ENCODE measurements at regions not wholly inside any gene's neighbourhood (a gene's known extent, or its start where the extent isn't known, plus 50 kb on each side); places are given as distances from the start of the nearest gene placed in this dataset.

DNA sequence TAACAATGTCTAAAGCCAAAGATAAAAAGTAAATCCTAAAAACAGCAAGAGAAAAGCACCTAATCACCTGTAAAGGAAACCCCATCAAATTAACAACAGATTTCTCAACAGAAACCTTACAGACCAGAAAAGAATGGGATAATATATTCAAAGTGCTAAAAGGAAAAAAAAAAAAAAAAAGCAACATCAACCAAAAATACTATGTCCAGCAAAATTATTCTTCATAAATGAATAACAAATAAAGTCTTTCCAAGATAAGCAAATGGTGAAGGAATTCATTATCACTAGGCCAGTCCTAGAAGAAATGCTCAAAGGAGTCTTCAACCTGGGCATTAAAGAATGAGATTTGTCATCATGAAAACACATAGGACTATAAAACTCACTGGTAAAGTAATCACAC lies 192.0 kb upstream of the UBASH3B start:
- Mint-ChIP-seq H3K4me1 (ENCODE audit: low read depth) (no peaks in the 10 kb centered on the region), H3K27ac (ENCODE audit: unreplicated experiment) (no peak overlapping the region), H3K4me3 (ENCODE audit: unreplicated experiment) (no peak overlapping the region), H3K9me3 (ENCODE audit: low read depth) (peaks cover 30% of the 10 kb centered on the region), H3K36me3 (ENCODE audit: low read depth) (peaks cover 5% of the 10 kb centered on the region), H3K27me3 (ENCODE audit: low read depth) (no peaks in the 10 kb centered on the region)
- TF ChIP-seq, protein P1, sequence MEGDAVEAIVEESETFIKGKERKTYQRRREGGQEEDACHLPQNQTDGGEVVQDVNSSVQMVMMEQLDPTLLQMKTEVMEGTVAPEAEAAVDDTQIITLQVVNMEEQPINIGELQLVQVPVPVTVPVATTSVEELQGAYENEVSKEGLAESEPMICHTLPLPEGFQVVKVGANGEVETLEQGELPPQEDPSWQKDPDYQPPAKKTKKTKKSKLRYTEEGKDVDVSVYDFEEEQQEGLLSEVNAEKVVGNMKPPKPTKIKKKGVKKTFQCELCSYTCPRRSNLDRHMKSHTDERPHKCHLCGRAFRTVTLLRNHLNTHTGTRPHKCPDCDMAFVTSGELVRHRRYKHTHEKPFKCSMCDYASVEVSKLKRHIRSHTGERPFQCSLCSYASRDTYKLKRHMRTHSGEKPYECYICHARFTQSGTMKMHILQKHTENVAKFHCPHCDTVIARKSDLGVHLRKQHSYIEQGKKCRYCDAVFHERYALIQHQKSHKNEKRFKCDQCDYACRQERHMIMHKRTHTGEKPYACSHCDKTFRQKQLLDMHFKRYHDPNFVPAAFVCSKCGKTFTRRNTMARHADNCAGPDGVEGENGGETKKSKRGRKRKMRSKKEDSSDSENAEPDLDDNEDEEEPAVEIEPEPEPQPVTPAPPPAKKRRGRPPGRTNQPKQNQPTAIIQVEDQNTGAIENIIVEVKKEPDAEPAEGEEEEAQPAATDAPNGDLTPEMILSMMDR (IDR thresholded peaks at IDR 0.05) = no peak
- DNase-seq (ENCODE audit: low spot score) = no peak

DNA sequence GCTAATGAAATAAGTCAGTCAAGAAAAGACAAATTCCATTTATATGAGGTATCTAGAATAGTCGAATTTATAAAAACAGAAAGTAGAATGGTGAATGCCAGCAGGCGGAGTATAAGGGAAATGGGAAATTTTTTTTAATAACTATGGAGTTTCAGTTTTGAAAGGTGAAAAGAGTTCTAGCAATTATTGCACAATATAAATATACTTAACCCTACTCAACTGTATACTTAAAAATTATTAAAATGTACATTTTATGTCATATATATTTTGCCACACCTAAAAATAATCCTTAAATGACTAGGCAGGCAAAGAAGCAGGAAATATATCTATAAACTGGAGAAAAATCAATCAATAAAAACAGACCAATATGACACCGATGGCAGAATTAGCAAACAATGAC lies 196.5 kb upstream of the UBASH3B start:
- Mint-ChIP-seq H3K27ac (ENCODE audit: unreplicated experiment) (no peak overlapping the region), H3K9me3 (ENCODE audit: low read depth) (peaks cover 34% of the 10 kb centered on the region), H3K36me3 (ENCODE audit: low read depth) (peaks cover 5% of the 10 kb centered on the region), H3K4me3 (ENCODE audit: unreplicated experiment) (no peak overlapping the region), H3K4me1 (ENCODE audit: low read depth) (no peaks in the 10 kb centered on the region), H3K27me3 (ENCODE audit: low read depth) (peaks cover 12% of the 10 kb centered on the region)
- DNase-seq (ENCODE audit: low spot score) = no peak
- TF ChIP-seq, protein P1 (IDR thresholded peaks at IDR 0.05) = no peak

DNA sequence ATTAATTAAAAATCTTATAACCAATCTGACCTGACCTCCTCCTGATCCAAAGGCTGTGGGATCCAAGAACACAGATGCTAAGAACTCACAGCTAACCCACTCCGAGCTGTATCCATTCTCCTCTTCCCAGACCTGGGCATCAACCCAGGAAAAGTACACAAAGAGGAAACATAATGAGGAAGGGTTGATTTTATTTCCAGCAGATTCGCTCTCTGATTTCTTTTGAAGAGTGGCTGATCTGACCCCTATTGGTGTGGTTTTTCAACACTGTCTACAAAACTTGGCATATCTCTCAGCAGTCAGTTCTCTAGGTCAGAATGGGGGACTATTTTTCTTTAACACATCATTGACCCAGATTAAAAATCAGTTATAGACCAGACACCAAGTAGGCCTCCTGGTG lies 201.9 kb upstream of the UBASH3B start:
- H3K36me3 Mint-ChIP-seq (ENCODE audit: low read depth) = peaks cover 2% of the 10 kb centered on the region
- TF ChIP-seq, protein P1 (IDR thresholded peaks at IDR 0.05) = no peak
- H3K27ac Mint-ChIP-seq (ENCODE audit: unreplicated experiment) = no peak overlapping the region
- H3K27me3 Mint-ChIP-seq (ENCODE audit: low read depth) = peaks cover 15% of the 10 kb centered on the region
- peaks cover 13% of the 10 kb centered on the region for H3K9me3 Mint-ChIP-seq (ENCODE audit: low read depth)
- DNase-seq (ENCODE audit: low spot score) = no peak
- H3K4me3 Mint-ChIP-seq (ENCODE audit: unreplicated experiment) = no peak overlapping the region
- no peaks in the 10 kb centered on the region for H3K4me1 Mint-ChIP-seq (ENCODE audit: low read depth)

DNA sequence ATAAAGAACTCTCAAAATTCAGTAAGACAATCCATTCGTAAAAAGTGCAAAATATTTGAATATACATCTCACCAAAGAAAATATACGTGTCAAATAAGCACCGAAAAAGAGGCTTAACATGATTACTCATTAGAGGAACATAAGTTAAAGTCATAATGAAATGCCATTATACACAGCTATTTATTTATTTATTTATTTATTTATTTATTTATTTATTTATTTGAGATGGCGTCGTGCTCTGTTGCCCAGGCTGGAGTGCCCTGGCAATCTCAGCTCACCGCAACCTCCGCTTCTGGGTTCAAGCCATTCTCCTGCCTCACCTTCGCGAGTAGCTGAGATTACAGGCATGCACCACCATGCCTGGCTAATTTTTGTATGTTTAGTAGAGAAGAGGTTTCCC lies 203.6 kb upstream of the UBASH3B start:
- Mint-ChIP-seq H3K27me3 (ENCODE audit: low read depth) (peaks cover 15% of the 10 kb centered on the region), H3K9me3 (ENCODE audit: low read depth) (peaks cover 7% of the 10 kb centered on the region), H3K36me3 (ENCODE audit: low read depth) (peaks cover 2% of the 10 kb centered on the region), H3K27ac (ENCODE audit: unreplicated experiment) (no peak overlapping the region), H3K4me3 (ENCODE audit: unreplicated experiment) (no peak overlapping the region), H3K4me1 (ENCODE audit: low read depth) (no peaks in the 10 kb centered on the region)
- no peak for DNase-seq (ENCODE audit: low spot score)
- TF ChIP-seq, protein P1 (IDR thresholded peaks at IDR 0.05) = no peak

DNA sequence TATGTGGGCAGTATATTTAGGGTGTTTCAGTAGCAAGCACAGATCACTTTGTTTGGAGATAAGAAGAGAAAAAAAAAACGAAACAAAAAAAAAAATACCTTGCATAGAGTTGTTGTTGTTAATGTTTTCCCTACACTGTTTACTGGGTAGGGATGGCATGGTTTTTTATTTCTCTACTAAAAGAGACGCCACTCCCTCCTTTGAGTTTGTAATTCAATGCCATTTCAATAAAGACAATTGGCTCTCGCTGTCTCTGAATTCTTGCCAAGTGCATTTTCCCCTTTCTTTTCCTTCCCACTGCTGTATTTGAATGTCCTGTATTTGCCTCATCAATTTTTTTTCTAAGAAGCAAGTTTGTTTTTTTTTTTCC lies 213.9 kb upstream of the UBASH3B start:
- DNase-seq (ENCODE audit: low spot score) = no peak
- TF ChIP-seq, protein P1 (IDR thresholded peaks at IDR 0.05) = no peak
- H3K4me1 Mint-ChIP-seq (ENCODE audit: low read depth) = peaks cover 12% of the 10 kb centered on the region
- no peaks in the 10 kb centered on the region for H3K9me3 Mint-ChIP-seq (ENCODE audit: low read depth)
- no peak overlapping the region for H3K27ac Mint-ChIP-seq (ENCODE audit: unreplicated experiment)
- no peaks in the 10 kb centered on the region for H3K36me3 Mint-ChIP-seq (ENCODE audit: low read depth)
- H3K4me3 Mint-ChIP-seq (ENCODE audit: unreplicated experiment) = no peak overlapping the region
- peaks cover 4% of the 10 kb centered on the region for H3K27me3 Mint-ChIP-seq (ENCODE audit: low read depth)

All from chondrocyte (in vitro differentiated cells).